K562 (cell line): ENCODE measurements at regions not wholly inside any gene's neighbourhood (a gene's known extent, or its start where the extent isn't known, plus 50 kb on each side); places are given as distances from the start of the nearest gene placed in this dataset.

Experiments used
- BMI1 ChIP-seq: fragments of 150-350 bp; IDR thresholded peaks from 2 replicates; pipeline ENCODE4 v1.6.1; 2014; ENCODE audit warnings: low read length
- CBFA2T2 ChIP-seq: fragments of 450-650 bp; conservative IDR thresholded peaks from 2 replicates; pipeline ENCODE4 v1.6.1; 2017; ENCODE audit warnings: mild to moderate bottlenecking
- CBX1 ChIP-seq: sonication (generic); IDR thresholded peaks from 2 replicates; pipeline ENCODE4 v1.6.1; 2016; ENCODE audit warnings: antibody characterized with exemption, low read depth, mild to moderate bottlenecking
- EZH2 ChIP-seq: IDR thresholded peaks from 2 replicates; pipeline ENCODE4 v1.6.1; 2012; ENCODE audit warnings: low read depth, mild to moderate bottlenecking, inconsistent platforms, low read length, borderline replicate concordance
- GTF2E2 ChIP-seq: fragments of 200-800 bp; sonication (Bioruptor generic); IDR thresholded peaks from 2 replicates; pipeline ENCODE4 v1.6.1; 2016; ENCODE audit warnings: missing genetic modification characterization, missing compliant biosample characterization
- PYGO2 ChIP-seq: fragments of 450-650 bp; IDR thresholded peaks from 2 replicates; pipeline ENCODE4 v1.6.1; 2016; ENCODE audit warnings: mild to moderate bottlenecking, missing genetic modification characterization, moderate library complexity, missing compliant biosample characterization
- RAD51 ChIP-seq: fragments of 450-650 bp; IDR thresholded peaks from 2 replicates; pipeline ENCODE4 v1.7.1; 2016; ENCODE audit warnings: low read depth, mild to moderate bottlenecking, borderline replicate concordance
- RBM39 ChIP-seq: fragments of 200-400 bp; formaldehyde crosslinking; optimal IDR thresholded peaks from 2 replicates; pipeline ENCODE3; 2018; ENCODE audit warnings: low read depth, low read length
- RNF2 ChIP-seq: sonication (generic); IDR thresholded peaks from 2 replicates; pipeline ENCODE4 v1.6.1; 2016
- SIRT6 ChIP-seq: IDR thresholded peaks from one replicate; pipeline ENCODE4 v1.6.1; 2012; ENCODE audit warnings: low read depth, mild to moderate bottlenecking, control low read depth, inconsistent platforms, low read length, moderate library complexity
- SMAD4 ChIP-seq: fragments of 250-450 bp; sonication (Bioruptor Pico); conservative IDR thresholded peaks from 2 replicates; pipeline ENCODE4 v1.8.0; 2021; ENCODE audit warnings: inconsistent platforms, mild to moderate bottlenecking, moderate library complexity
- SRSF9 ChIP-seq: fragments of 200-400 bp; formaldehyde crosslinking; IDR thresholded peaks from 2 replicates; pipeline ENCODE4 v1.6.1; 2017; ENCODE audit warnings: low read depth, low read length, borderline replicate concordance
- ZNF3 ChIP-seq: fragments of 250-450 bp; sonication (Bioruptor Pico); IDR thresholded peaks from 2 replicates; pipeline ENCODE4 v1.5.0; 2021; ENCODE audit warnings: mild to moderate bottlenecking, moderate library complexity
- ZNF445 ChIP-seq: fragments of 250-450 bp; sonication (Bioruptor Pico); IDR thresholded peaks from 2 replicates; pipeline ENCODE4 v1.4.0; 2020; ENCODE audit warnings: low read depth, mild to moderate bottlenecking, moderate library complexity
- ZNF551 ChIP-seq: fragments of 250-450 bp; sonication (Bioruptor Pico); IDR thresholded peaks from 2 replicates; pipeline ENCODE4 v1.5.0; 2021; ENCODE audit warnings: mild to moderate bottlenecking, moderate library complexity
- ZNF561 ChIP-seq: fragments of 450-650 bp; formaldehyde crosslinking; conservative IDR thresholded peaks from 2 replicates; pipeline ENCODE4 v1.4.0; 2020; ENCODE audit warnings: mild to moderate bottlenecking, moderate library complexity
- ZNF655 ChIP-seq: fragments of 250-450 bp; sonication (Bioruptor Pico); IDR thresholded peaks from 2 replicates; pipeline ENCODE4 v1.5.0; 2021
- TF ChIP-seq, protein P1 (sequence below): fragments of 250-450 bp; sonication (Bioruptor Pico); IDR thresholded peaks from 2 replicates; pipeline ENCODE4 v1.8.0; 2021; ENCODE audit warnings: mild to moderate bottlenecking, moderate library complexity
- TF ChIP-seq, protein P2 (sequence below), 2 experiments: fragments of 450-650 bp; IDR thresholded peaks; 2 replicates each; pipeline ENCODE4 v1.6.1; 2018; ENCODE audit warnings: mild to moderate bottlenecking in 2 of 2, low read depth in 1 of 2; ENCODE audit not compliant: partially characterized antibody in 2 of 2
- TF ChIP-seq, protein P3 (sequence below): fragments of 450-650 bp; IDR thresholded peaks from 2 replicates; pipeline ENCODE4 v1.6.1; 2016; ENCODE audit warnings: low read depth, mild to moderate bottlenecking, moderate library complexity
- TF ChIP-seq, protein P4 (sequence below): sonication (generic); formaldehyde crosslinking; IDR thresholded peaks from 2 replicates; pipeline ENCODE4 v1.8.0; 2022; ENCODE audit warnings: mild to moderate bottlenecking, low read depth, missing genetic modification reagents

DNA sequence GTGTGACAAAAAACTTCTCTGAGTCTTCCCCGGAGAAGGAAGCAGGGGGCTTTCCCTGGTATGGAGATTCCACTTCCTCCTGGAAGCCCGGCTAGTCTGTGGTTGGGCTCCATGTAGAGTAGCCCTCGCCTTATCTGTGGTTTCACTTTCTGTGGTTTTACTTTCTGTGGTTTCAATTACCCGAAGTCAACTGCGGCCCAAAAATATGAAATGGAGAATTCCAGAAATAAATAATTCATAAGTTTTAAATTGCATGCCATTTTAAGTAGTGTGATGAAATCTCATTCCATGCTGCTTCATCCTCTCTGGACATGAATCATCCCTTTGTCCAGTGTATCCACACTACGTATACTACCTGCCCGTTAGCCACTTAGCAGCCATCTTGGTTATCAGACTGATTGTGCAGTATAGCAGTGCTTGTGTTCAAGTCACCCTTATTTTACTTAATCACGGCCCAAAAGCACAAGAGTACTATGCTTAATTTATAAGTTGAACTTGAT lies 275.0 kb upstream of the SESN3 start (continued):
- TF ChIP-seq, protein P1, sequence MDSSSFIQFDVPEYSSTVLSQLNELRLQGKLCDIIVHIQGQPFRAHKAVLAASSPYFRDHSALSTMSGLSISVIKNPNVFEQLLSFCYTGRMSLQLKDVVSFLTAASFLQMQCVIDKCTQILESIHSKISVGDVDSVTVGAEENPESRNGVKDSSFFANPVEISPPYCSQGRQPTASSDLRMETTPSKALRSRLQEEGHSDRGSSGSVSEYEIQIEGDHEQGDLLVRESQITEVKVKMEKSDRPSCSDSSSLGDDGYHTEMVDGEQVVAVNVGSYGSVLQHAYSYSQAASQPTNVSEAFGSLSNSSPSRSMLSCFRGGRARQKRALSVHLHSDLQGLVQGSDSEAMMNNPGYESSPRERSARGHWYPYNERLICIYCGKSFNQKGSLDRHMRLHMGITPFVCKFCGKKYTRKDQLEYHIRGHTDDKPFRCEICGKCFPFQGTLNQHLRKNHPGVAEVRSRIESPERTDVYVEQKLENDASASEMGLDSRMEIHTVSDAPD (CRISPR knock-in tag) = no peak
- TF ChIP-seq EZH2 (no peak), RNF2 (no peak), SMAD4 (peak; percentile 86), ZNF655 (CRISPR knock-in tag) (no peak), BMI1 (no peak), PYGO2 (tag) (no peak), ZNF551 (CRISPR knock-in tag) (no peak), ZNF3 (no peak), GTF2E2 (tag) (no peak), SIRT6 (no peak), ZNF445 (CRISPR knock-in tag) (peak; percentile 68; the same call in 1 of the 2 replicates), CBFA2T2 (no peak), SRSF9 (no peak), RAD51 (no peak), RBM39 (no peak), CBX1 (no peak), ZNF561 (CRISPR knock-in tag) (peak; percentile 36; the same call in 1 of the 2 replicates)
- TF ChIP-seq, protein P2, sequence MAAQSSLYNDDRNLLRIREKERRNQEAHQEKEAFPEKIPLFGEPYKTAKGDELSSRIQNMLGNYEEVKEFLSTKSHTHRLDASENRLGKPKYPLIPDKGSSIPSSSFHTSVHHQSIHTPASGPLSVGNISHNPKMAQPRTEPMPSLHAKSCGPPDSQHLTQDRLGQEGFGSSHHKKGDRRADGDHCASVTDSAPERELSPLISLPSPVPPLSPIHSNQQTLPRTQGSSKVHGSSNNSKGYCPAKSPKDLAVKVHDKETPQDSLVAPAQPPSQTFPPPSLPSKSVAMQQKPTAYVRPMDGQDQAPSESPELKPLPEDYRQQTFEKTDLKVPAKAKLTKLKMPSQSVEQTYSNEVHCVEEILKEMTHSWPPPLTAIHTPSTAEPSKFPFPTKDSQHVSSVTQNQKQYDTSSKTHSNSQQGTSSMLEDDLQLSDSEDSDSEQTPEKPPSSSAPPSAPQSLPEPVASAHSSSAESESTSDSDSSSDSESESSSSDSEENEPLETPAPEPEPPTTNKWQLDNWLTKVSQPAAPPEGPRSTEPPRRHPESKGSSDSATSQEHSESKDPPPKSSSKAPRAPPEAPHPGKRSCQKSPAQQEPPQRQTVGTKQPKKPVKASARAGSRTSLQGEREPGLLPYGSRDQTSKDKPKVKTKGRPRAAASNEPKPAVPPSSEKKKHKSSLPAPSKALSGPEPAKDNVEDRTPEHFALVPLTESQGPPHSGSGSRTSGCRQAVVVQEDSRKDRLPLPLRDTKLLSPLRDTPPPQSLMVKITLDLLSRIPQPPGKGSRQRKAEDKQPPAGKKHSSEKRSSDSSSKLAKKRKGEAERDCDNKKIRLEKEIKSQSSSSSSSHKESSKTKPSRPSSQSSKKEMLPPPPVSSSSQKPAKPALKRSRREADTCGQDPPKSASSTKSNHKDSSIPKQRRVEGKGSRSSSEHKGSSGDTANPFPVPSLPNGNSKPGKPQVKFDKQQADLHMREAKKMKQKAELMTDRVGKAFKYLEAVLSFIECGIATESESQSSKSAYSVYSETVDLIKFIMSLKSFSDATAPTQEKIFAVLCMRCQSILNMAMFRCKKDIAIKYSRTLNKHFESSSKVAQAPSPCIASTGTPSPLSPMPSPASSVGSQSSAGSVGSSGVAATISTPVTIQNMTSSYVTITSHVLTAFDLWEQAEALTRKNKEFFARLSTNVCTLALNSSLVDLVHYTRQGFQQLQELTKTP (IDR thresholded peaks at IDR 0.05; ENCODE audit: low read depth in 1 of 2, partially characterized antibody in 2 of 2) = no peak
- TF ChIP-seq, protein P3, sequence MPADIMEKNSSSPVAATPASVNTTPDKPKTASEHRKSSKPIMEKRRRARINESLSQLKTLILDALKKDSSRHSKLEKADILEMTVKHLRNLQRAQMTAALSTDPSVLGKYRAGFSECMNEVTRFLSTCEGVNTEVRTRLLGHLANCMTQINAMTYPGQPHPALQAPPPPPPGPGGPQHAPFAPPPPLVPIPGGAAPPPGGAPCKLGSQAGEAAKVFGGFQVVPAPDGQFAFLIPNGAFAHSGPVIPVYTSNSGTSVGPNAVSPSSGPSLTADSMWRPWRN = no peak
- TF ChIP-seq, protein P4, sequence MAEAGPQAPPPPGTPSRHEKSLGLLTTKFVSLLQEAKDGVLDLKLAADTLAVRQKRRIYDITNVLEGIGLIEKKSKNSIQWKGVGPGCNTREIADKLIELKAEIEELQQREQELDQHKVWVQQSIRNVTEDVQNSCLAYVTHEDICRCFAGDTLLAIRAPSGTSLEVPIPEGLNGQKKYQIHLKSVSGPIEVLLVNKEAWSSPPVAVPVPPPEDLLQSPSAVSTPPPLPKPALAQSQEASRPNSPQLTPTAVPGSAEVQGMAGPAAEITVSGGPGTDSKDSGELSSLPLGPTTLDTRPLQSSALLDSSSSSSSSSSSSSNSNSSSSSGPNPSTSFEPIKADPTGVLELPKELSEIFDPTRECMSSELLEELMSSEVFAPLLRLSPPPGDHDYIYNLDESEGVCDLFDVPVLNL (CRISPR knock-in tag) = no peak
